ENCODE measurements at regions not wholly inside any gene's neighbourhood (a gene's known extent, or its start where the extent isn't known, plus 50 kb on each side); places are given as distances from the start of the nearest gene placed in this dataset.
"Not testable (repeated sequence)": the region's sequence is repeated elsewhere in the genome, so short reads cannot be mapped to it uniquely, and the experiment has no call there.

DNA sequence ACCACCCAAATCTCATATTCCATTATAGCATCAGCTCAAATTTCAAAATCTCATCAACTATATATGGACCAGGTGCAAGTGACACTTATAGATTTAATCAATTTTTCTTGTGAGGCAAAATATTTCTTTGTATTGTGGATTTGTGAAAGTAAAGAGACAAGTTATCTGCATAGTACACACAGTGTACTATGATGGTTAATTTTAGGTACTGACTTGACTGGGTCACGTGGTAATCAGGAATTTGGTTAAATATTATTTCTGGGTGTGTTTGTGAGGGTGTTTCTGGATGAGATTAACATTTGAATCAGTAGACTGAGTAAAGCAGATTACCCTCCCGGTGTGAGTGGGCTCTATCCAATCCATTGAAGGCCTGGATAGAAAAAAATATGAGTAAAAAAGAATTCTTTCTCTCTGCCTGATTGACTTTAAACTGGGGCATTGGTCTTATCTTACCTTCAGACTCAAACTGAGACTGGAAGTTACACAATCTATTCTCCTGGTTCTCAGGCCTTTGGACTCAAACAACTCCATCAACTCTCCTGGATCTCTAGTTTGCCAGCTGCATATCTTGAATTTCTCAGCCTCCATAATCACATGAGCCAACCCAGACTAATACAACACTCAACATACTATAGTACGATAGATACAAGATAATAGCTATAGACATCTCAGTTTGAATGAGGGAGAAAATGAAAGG lies 799.9 kb downstream of the NAP1L3 start:
- not testable (repeated sequence) for H3K27ac ChIP-seq

DNA sequence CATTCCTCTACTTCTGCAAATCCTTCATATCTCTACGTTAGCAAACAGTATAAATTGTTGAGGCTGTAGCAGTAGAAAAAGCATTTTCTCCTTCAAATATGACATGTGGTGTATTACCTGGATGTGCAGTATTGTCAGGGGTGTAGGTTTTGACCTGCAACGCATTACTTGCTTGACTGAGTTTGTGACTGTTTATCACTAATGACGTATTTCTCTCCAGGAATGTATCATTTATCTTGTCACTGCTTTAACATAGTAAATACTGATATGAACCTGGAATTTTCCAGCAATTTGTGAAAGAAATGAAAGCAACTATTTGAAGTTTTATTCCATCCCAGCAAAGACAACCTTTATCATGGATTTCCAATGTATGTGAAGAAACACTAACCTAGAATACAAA lies 823.4 kb downstream of the NAP1L3 start:
- not testable (repeated sequence) for H3K27ac ChIP-seq

DNA sequence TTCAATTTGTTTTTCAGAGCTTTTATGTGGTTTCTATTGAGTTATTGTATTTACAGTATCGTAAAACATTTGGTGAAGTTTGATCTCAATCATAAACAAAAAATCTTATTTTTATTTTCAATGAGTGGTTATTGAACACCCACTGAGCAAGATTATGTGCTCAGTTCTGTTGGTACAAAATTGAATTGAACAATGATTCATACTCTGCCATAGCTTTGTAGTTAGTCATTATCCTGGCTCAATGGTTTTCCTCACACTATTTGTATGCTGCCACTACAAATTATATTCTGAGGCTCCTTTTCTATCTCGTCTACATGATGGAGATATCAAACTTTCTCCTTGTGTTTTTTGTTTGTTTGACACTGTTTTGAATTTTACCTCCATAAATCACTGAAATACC lies 829.5 kb downstream of the NAP1L3 start:
- H3K27ac ChIP-seq, result not testable (repeated sequence)

DNA sequence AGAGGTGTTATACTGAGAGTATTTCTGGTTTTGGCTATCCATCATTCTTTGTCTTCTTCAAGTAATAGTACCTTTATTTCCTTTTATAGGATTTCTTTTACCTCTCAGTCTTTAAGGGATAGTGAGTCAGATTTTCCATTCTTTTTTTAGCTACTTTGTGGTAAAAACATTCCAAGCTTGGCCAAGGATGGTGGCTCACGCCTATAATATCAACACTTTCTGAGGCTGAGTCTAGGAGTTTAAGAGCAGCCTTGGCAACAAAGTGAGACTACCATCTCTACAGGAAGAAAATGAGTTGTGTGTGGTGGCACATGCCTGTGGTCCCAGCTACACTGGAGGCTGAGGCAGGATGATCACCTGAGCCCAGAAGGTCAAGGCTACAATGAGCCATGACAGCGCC lies 840.6 kb downstream of the NAP1L3 start:
- not testable (repeated sequence) for H3K27ac ChIP-seq

DNA sequence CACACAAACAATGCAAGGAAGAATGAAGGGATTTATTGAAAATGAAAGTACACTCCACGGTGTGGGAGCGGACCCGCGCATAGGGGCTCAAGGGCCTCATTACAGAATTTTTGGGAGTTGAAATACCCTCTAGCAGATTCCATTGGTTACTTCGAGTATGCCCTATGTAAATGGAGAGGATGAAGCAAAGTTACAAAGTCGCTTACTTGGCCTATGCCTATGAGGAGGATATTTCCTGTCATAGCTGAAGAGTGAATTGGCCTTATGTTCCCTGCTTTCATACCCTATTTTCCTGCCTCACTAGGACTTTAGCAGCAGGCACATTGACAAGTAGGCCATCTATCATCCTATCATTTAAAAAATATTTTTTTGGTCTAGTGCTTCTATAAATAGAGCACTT lies 843.3 kb downstream of the NAP1L3 start:
- H3K27ac ChIP-seq, result not testable (repeated sequence)

DNA sequence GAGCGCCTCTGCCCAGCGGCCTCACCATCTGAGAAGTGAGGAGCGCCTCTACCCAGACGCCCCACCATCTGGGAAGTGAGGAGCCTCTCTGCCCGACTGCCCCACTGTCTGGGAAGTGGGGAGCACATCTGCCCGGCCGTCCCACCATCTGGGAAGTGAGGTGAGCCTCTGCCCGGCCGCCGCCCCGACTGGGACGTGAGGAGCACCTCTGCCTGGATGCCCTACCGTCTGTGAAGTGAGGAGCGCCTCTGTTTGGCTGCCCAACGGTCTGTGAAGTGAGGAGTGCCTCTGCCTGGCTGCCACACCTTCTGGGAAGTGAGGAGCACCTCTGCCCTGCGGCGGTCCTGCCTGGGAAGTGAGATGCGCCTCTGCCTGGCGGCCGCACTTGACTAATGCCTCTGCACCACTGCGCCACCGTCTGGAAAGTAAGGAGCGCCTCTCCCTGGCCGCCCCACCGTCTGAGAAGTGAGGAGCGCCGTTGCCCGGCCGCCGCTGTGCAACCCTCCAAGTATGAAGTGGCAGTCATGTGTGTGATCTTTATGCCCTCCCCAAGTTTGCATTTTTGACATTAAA lies 851.7 kb downstream of the NAP1L3 start:
- H3K27ac ChIP-seq, result peak overlapping the region; percentile 24; the same call in 1 of the 2 replicates

DNA sequence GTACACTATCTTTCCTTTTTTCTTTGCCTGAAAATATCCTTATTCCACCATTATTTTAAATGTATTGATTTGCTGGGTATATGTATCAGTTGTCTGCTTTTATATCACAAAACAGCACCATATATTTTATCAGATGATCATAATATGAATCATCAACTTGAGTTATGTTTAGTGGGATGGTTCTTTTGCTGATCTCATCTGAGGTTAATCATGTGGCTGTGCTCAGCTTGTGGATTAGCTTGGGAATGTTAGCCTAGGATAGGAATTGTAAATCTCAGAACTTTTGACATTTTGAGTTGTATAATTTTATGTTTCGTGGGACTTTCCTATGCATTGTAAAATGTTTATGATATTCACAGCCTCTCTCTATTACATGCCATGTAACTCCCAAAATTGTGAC lies 881.3 kb downstream of the NAP1L3 start:
- H3K27ac ChIP-seq, result not testable (repeated sequence)

DNA sequence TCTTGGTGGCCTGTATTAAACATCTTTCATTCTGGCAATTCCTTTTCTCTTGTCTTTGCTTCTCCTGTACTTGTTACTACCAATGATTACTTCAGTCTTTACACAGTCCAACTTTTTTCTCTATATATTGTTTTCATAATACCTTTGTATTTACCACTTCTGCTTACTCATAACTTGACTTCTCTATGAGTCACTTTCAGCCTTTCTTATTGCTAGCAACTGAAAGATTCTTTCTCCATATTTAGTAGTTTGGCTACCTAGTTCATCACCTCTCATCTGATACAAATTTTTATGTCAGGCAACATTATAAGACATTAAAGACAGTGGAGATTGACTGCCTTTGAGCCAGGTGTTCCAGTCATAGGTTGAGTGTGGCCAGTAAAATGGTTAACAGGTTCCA lies 893.3 kb downstream of the NAP1L3 start:
- not testable (repeated sequence) for H3K27ac ChIP-seq

DNA sequence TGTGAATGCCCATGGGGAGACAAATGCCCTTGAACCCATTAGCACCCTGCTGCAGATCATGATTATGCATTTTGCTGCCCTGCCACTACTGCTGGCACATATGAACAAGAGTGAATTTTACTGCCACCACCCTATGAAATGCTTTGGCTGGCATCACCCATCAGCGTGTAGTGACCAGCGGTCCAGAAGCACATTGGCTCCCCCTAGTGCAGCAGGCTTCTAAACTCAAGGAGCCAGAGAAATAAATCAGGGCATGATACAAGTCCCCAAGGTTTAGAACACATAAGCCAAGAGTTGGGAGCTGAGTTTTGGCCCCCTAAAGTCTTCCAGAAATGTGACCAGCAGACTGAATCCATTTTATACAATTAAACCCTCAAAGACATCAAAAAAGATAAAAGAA lies 899.4 kb downstream of the NAP1L3 start:
- not testable (repeated sequence) for H3K27ac ChIP-seq
- TF ChIP-seq, protein P1, sequence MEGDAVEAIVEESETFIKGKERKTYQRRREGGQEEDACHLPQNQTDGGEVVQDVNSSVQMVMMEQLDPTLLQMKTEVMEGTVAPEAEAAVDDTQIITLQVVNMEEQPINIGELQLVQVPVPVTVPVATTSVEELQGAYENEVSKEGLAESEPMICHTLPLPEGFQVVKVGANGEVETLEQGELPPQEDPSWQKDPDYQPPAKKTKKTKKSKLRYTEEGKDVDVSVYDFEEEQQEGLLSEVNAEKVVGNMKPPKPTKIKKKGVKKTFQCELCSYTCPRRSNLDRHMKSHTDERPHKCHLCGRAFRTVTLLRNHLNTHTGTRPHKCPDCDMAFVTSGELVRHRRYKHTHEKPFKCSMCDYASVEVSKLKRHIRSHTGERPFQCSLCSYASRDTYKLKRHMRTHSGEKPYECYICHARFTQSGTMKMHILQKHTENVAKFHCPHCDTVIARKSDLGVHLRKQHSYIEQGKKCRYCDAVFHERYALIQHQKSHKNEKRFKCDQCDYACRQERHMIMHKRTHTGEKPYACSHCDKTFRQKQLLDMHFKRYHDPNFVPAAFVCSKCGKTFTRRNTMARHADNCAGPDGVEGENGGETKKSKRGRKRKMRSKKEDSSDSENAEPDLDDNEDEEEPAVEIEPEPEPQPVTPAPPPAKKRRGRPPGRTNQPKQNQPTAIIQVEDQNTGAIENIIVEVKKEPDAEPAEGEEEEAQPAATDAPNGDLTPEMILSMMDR (conservative IDR thresholded peaks at IDR 0.05), result 0 out of 2 replicates have a peak, but pooled peaks have one; percentile 12

DNA sequence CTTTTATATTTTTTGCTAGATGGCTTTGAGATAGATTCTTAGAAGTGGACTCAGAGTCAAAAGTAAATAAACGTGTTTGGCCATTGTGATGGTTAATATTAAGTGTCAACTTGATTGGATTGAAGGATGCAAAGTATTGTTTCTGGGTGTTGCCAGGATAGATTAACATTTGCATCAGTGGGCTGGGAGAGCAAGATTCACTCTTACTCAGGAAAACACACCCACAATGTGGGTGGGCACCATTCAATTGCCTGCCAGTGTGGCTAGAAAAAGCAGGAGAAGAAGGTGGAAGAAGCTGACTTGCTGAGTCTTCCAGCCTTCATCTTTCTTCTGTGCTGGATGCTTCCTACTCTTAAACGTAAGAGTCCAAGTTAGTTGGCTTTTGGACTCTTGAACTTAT lies 912.4 kb downstream of the NAP1L3 start:
- not testable (repeated sequence) for H3K27ac ChIP-seq

Measured in VCaP (cell line).